HepG2 (cell line): ENCODE measurements at regions not wholly inside any gene's neighbourhood (a gene's known extent, or its start where the extent isn't known, plus 50 kb on each side); places are given as distances from the start of the nearest gene placed in this dataset.

Experiments
- ATAC-seq: fragments of 200-7000 bp; cut with Tn5 transposase; 3 replicates; pipeline ENCODE4 v1.9.1; 2020; ENCODE audit warnings: mild to moderate bottlenecking, moderate library complexity
- BruUV-seq: library from RNA; stranded (reverse); fragments of 400-500 nt; replicated peaks from 2 replicates; lab custom pipeline; 2021; lab: Mats Ljungman, UMichigan
- CTCF ChIA-PET: fragments of 300-600 bp; formaldehyde crosslinking; extraction: SDS; loops from one replicate; lab custom pipeline; 2021; ENCODE audit warnings: low total read pairs, inconsistent platforms, low intra/inter-chr PET ratio; lab: Yijun Ruan, JAX
- POLR2A ChIA-PET: fragments of 350-600 bp; sonication (Branson Sonifier 250); formaldehyde crosslinking; loops from one replicate; lab custom pipeline; 2020; ENCODE audit warnings: antibody characterized with exemption, inconsistent platforms; lab: Yijun Ruan, JAX
- DNase-seq: peaks from one replicate; pipeline ENCODE4 v3.0.0-alpha.2; 2015; ENCODE audit warnings: low spot score
- FAIRE-seq: peaks from 3 replicates; lab custom pipeline; 2011; peaks lifted over from hg19 to GRCh38; lab: Jason Lieb, UNC
- H2AFZ ChIP-seq: one replicate; pipeline ENCODE4 v1.6.1; 2011; ENCODE audit warnings: low read length, inconsistent platforms
- H3K27ac ChIP-seq: fragments of 300-600 bp; 3 replicates; pipeline ENCODE4 v1.8.0; 2011; ENCODE audit warnings: mixed run types, mild to moderate bottlenecking, mixed read lengths, low read length, inconsistent platforms; ENCODE audit not compliant: insufficient read depth; ENCODE audit errors: extremely low read length
- H3K27me3 ChIP-seq, 2 experiments: fragments of 200-600 bp in 1 of 2; 2 replicates in 1 of 2; 3 replicates in 1 of 2; pipeline versions ENCODE4 v1.6.0 to v1.8.0; 2011; ENCODE audit warnings: low read length in 2 of 2, mild to moderate bottlenecking in 2 of 2, moderate library complexity in 2 of 2, inconsistent platforms in 1 of 2; ENCODE audit not compliant: insufficient read depth in 2 of 2, control insufficient read depth in 1 of 2
- H3K36me3 ChIP-seq, 2 experiments: fragments of 200-600 bp in 1 of 2; replicated peaks in 1 of 2; 2 replicates in 1 of 2; 3 replicates in 1 of 2; pipeline versions ENCODE4 v1.5.1 to v1.8.0; 2011; ENCODE audit warnings: low read length in 2 of 2, inconsistent platforms in 1 of 2; ENCODE audit not compliant: insufficient read depth in 2 of 2, control insufficient read depth in 1 of 2
- H3K4me1 ChIP-seq: 2 replicates; pipeline ENCODE4 v1.5.1; 2012; ENCODE audit warnings: low read length, inconsistent platforms; ENCODE audit not compliant: insufficient read depth
- H3K4me2 ChIP-seq: 2 replicates; pipeline ENCODE4 v1.6.0; 2011; ENCODE audit warnings: low read depth, low read length, inconsistent platforms
- H3K4me3 ChIP-seq, 3 experiments: fragments of 200-600 bp in 1 of 3; sonication (generic), shearing (Covaris generic) in 1 of 3; replicated peaks in 1 of 3; 2 replicates each; pipeline ENCODE4 v1.5.1; 2011 to 2016; ENCODE audit warnings: low read length in 3 of 3, inconsistent platforms in 2 of 3, low read depth in 2 of 3, mild to moderate bottlenecking in 2 of 3, control low read depth in 1 of 3, mixed read lengths in 1 of 3; ENCODE audit not compliant: insufficient read depth in 1 of 3
- H3K79me2 ChIP-seq: one replicate; pipeline ENCODE4 v1.6.1; 2011; ENCODE audit warnings: low read length, inconsistent platforms; ENCODE audit not compliant: insufficient read depth
- H3K9ac ChIP-seq: 2 replicates; pipeline ENCODE4 v1.6.0; 2011; ENCODE audit warnings: mild to moderate bottlenecking, low read depth, low read length, inconsistent platforms; ENCODE audit not compliant: insufficient read depth
- H3K9me3 ChIP-seq: 2 replicates; pipeline ENCODE4 v1.5.1; 2012; ENCODE audit warnings: mild to moderate bottlenecking, low read length
- H4K20me1 ChIP-seq: 2 replicates; pipeline ENCODE4 v1.6.0; 2011; ENCODE audit warnings: inconsistent platforms, mild to moderate bottlenecking, low read length, moderate library complexity; ENCODE audit not compliant: insufficient read depth
- DPF2 ChIP-seq: sonication (generic); formaldehyde crosslinking; IDR thresholded peaks from 2 replicates; pipeline ENCODE4 v1.4.0; 2020; ENCODE audit warnings: mild to moderate bottlenecking, low read depth, missing genetic modification reagents, borderline replicate concordance
- GFI1 ChIP-seq: sonication (generic); formaldehyde crosslinking; IDR thresholded peaks from 2 replicates; pipeline ENCODE4 v1.5.0; 2020; ENCODE audit warnings: missing genetic modification reagents, mild to moderate bottlenecking, borderline replicate concordance
- HNRNPUL1 ChIP-seq: fragments of 200-400 bp; formaldehyde crosslinking; IDR thresholded peaks from 2 replicates; pipeline ENCODE4 v1.6.1; 2017; ENCODE audit warnings: low read depth, mild to moderate bottlenecking, low read length, moderate library complexity
- MLLT10 ChIP-seq: sonication (generic); formaldehyde crosslinking; IDR thresholded peaks from 2 replicates; pipeline ENCODE4 v1.4.0; 2020; ENCODE audit warnings: missing genetic modification reagents
- NR2F2 ChIP-seq: IDR thresholded peaks from 2 replicates; pipeline ENCODE4 v1.6.1; 2012; ENCODE audit warnings: low read depth, inconsistent platforms, borderline replicate concordance
- NR3C1 ChIP-seq: sonication (generic); formaldehyde crosslinking; IDR thresholded peaks from 2 replicates; pipeline ENCODE4 v1.4.0; 2020; ENCODE audit warnings: missing genetic modification reagents
- SMARCE1 ChIP-seq: fragments of 450-650 bp; IDR thresholded peaks from 2 replicates; pipeline ENCODE4 v1.6.1; 2017; ENCODE audit warnings: borderline replicate concordance
- ZNF253 ChIP-seq: sonication (generic); formaldehyde crosslinking; IDR thresholded peaks from 2 replicates; pipeline ENCODE4 v1.8.0; 2022; ENCODE audit warnings: mild to moderate bottlenecking, missing genetic modification reagents, borderline replicate concordance
- ZNF350 ChIP-seq: sonication (generic); formaldehyde crosslinking; IDR thresholded peaks from 2 replicates; pipeline ENCODE4 v1.4.0; 2020; ENCODE audit warnings: mild to moderate bottlenecking, low read depth, missing genetic modification reagents, borderline replicate concordance
- ZNF589 ChIP-seq: sonication (generic); formaldehyde crosslinking; conservative IDR thresholded peaks from 2 replicates; pipeline ENCODE4 v1.8.0; 2022; ENCODE audit warnings: mild to moderate bottlenecking, moderate library complexity, missing genetic modification reagents
- ZNF773 ChIP-seq: sonication (generic); formaldehyde crosslinking; IDR thresholded peaks from 2 replicates; pipeline ENCODE4 v1.4.0; 2020; ENCODE audit warnings: missing genetic modification reagents, borderline replicate concordance
- WGBS: methylation state at CpG from one replicate; pipeline ENCODE4 v1.1.6; 2017; ENCODE audit warnings: low lambda C conversion rate; 5-methylcytosine and 5-hydroxymethylcytosine counted together
- in situ Hi-C: cut with HindIII; loops from 2 replicates; pipeline ENCODE4 v1.10.0; 2017; ENCODE audit warnings: low pct_unique_long_range_greater_than_20kb; ENCODE audit not compliant: extremely low pct_ligation_motif_present
- intact Hi-C: fragments of 100-400 bp; cut with micrococcal nuclease; formaldehyde crosslinking; loops from one replicate; pipeline ENCODE4 v1.10.0; 2022; ENCODE audit not compliant: unreplicated experiment
- TF ChIP-seq, protein P1 (sequence below): sonication (generic); formaldehyde crosslinking; IDR thresholded peaks from 2 replicates; pipeline ENCODE4 v1.5.0; 2020; ENCODE audit warnings: mild to moderate bottlenecking, missing genetic modification reagents, borderline replicate concordance
- TF ChIP-seq, protein P2 (sequence below): sonication (generic); formaldehyde crosslinking; IDR thresholded peaks from 2 replicates; pipeline ENCODE4 v1.5.0; 2020; ENCODE audit warnings: missing genetic modification reagents, mild to moderate bottlenecking, borderline replicate concordance
- TF ChIP-seq, protein P3 (sequence below): sonication (generic); formaldehyde crosslinking; IDR thresholded peaks from 2 replicates; pipeline ENCODE4 v1.5.1; 2020; ENCODE audit warnings: missing genetic modification reagents, mild to moderate bottlenecking, borderline replicate concordance

DNA sequence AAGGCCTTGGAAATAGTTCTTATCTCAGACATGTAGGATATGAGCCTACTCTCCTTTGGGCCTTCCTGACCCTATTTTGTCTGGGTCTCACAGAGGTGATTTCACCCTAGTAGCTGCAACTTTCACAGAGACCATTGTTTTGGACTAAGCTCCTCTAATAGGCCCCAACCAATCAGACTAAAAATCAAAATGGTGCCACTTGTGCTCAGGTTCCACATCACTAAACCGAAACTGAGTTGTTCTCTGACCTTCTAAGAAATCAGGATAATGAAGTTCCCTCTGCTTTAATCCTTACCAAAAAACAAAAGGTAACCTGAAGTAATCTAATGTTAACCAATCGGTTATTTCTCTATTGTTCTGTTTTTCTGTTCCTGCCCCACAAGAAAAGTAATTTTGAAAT is 143.6 kb downstream of the CD24 start:
- WGBS = 9% methylated on average over 2 of the region's 2 CpGs
- Histone ChIP-seq H3K79me2 (no peaks in the 10 kb centered on the region), H3K4me3 (no peak overlapping the region), H4K20me1 (no peaks in the 10 kb centered on the region), H3K4me1 (no peaks in the 10 kb centered on the region), H2AFZ (no peak overlapping the region), H3K27ac (no peak overlapping the region), H3K36me3 (no peaks in the 10 kb centered on the region), H3K4me2 (no peak overlapping the region), H3K9ac (no peak overlapping the region), H3K27me3 (no peaks in the 10 kb centered on the region; a peak in 1 of 5 replicates), H3K9me3 (no peaks in the 10 kb centered on the region)
- ATAC-seq (no peak), DNase-seq (no peak), FAIRE-seq (no peak)
- intact Hi-C loops (no loop called here), in situ Hi-C loops (no loop called here)
- POLR2A ChIA-PET = no interaction called here
- BruUV-seq = no TSS peak
- TF ChIP-seq MLLT10 (CRISPR knock-in tag) (no peak), GFI1 (CRISPR knock-in tag) (no peak), HNRNPUL1 (no peak), ZNF773 (no peak)
- CTCF ChIA-PET = no interaction called here

GRCh38 chr6:106829451-106829850 is 145.1 kb downstream of the CD24 start:
- FAIRE-seq = no peak
- in situ Hi-C loops = no loop called here
- Histone ChIP-seq H3K9ac (no peak overlapping the region), H3K27me3 (no peaks in the 10 kb centered on the region; a peak in 1 of 5 replicates), H3K36me3 (no peaks in the 10 kb centered on the region), H2AFZ (no peak overlapping the region), H3K4me3 (no peak overlapping the region), H3K79me2 (no peaks in the 10 kb centered on the region), H3K4me2 (no peak overlapping the region), H3K4me1 (no peaks in the 10 kb centered on the region), H3K9me3 (no peaks in the 10 kb centered on the region), H4K20me1 (no peaks in the 10 kb centered on the region), H3K27ac (no peak overlapping the region)
- no peak for DNase-seq
- 42% methylated on average over 4 of the region's 4 CpGs for WGBS
- ATAC-seq = no peak
- ChIA-PET POLR2A (no interaction called here), CTCF (no interaction called here)
- intact Hi-C loops = no loop called here
- BruUV-seq = no TSS peak
- no peak for TF ChIP-seq SMARCE1
- no peak for TF ChIP-seq ZNF589 (CRISPR knock-in tag)
- no peak for TF ChIP-seq ZNF350 (CRISPR knock-in tag)
- TF ChIP-seq, protein P1, sequence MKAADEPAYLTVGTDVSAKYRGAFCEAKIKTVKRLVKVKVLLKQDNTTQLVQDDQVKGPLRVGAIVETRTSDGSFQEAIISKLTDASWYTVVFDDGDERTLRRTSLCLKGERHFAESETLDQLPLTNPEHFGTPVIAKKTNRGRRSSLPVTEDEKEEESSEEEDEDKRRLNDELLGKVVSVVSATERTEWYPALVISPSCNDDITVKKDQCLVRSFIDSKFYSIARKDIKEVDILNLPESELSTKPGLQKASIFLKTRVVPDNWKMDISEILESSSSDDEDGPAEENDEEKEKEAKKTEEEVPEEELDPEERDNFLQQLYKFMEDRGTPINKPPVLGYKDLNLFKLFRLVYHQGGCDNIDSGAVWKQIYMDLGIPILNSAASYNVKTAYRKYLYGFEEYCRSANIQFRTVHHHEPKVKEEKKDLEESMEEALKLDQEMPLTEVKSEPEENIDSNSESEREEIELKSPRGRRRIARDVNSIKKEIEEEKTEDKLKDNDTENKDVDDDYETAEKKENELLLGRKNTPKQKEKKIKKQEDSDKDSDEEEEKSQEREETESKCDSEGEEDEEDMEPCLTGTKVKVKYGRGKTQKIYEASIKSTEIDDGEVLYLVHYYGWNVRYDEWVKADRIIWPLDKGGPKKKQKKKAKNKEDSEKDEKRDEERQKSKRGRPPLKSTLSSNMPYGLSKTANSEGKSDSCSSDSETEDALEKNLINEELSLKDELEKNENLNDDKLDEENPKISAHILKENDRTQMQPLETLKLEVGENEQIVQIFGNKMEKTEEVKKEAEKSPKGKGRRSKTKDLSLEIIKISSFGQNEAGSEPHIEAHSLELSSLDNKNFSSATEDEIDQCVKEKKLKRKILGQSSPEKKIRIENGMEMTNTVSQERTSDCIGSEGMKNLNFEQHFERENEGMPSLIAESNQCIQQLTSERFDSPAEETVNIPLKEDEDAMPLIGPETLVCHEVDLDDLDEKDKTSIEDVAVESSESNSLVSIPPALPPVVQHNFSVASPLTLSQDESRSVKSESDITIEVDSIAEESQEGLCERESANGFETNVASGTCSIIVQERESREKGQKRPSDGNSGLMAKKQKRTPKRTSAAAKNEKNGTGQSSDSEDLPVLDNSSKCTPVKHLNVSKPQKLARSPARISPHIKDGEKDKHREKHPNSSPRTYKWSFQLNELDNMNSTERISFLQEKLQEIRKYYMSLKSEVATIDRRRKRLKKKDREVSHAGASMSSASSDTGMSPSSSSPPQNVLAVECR (CRISPR knock-in tag) = no peak
- no peak for TF ChIP-seq NR2F2
- TF ChIP-seq, protein P2, sequence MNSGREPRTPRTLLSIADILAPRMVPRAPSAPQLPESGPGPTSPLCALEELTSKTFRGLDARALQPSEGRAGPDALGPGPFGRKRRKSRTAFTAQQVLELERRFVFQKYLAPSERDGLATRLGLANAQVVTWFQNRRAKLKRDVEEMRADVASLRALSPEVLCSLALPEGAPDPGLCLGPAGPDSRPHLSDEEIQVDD (CRISPR knock-in tag) = no peak
- no peak for TF ChIP-seq ZNF253 (CRISPR knock-in tag)
- TF ChIP-seq, protein P3, sequence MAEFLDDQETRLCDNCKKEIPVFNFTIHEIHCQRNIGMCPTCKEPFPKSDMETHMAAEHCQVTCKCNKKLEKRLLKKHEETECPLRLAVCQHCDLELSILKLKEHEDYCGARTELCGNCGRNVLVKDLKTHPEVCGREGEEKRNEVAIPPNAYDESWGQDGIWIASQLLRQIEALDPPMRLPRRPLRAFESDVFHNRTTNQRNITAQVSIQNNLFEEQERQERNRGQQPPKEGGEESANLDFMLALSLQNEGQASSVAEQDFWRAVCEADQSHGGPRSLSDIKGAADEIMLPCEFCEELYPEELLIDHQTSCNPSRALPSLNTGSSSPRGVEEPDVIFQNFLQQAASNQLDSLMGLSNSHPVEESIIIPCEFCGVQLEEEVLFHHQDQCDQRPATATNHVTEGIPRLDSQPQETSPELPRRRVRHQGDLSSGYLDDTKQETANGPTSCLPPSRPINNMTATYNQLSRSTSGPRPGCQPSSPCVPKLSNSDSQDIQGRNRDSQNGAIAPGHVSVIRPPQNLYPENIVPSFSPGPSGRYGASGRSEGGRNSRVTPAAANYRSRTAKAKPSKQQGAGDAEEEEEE = no peak
- no peak for TF ChIP-seq DPF2 (CRISPR knock-in tag)
- no peak for TF ChIP-seq NR3C1 (CRISPR knock-in tag)
